Gastroesophageal sphincter (tissue), 3 donors: ENCODE measurements at regions not wholly inside any gene's neighbourhood (a gene's known extent, or its start where the extent isn't known, plus 50 kb on each side); places are given as distances from the start of the nearest gene placed in this dataset.

ENCODE experiments used
- CTCF ChIP-seq, 4 experiments: fragments of 200-600 bp in 2 of 4; fragments of 450-650 bp in 2 of 4; sonication (generic) in 1 of 4; IDR thresholded peaks; one replicate each; pipeline ENCODE4 v1.5.1; 2017 to 2019; ENCODE audit warnings: antibody characterized with exemption in 4 of 4, mild to moderate bottlenecking in 2 of 4, moderate library complexity in 2 of 4
- EP300 ChIP-seq: sonication (generic); formaldehyde crosslinking; IDR thresholded peaks from one replicate; pipeline ENCODE4 v1.6.1; 2017; ENCODE audit warnings: antibody characterized with exemption, mild to moderate bottlenecking
- POLR2A ChIP-seq, 2 donors: fragments of 450-650 bp; IDR thresholded peaks; one replicate each; pipeline ENCODE4 v1.6.1; 2017; ENCODE audit warnings: antibody characterized with exemption in 2 of 2, mild to moderate bottlenecking in 2 of 2, moderate library complexity in 1 of 2
- POLR2AphosphoS5 ChIP-seq: sonication (generic); formaldehyde crosslinking; IDR thresholded peaks from one replicate; pipeline ENCODE4 v1.6.1; 2017; ENCODE audit warnings: antibody characterized with exemption

DNA sequence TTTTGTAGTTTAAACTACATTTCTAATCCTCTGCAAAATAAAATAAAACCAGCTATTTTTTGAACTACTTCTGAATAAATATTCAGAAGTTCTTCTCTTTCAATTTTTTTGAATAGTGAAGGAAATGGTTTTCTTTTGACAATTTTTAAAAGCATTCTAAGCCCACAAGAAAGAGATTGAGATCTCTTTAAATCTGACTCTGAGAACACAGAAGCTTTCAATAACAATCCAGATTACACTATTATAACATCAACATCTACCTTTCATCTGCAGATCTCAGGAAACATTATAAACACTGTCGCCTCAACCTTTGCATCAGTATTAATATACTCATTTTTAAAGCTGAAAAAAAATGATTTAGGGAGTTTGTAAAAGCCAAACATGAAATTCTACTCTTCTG lies 247.5 kb upstream of the PREP start:
- no peak for TF ChIP-seq EP300
- TF ChIP-seq CTCF (IDR thresholded peaks at IDR 0.05), result no peak
- no peak for TF ChIP-seq POLR2A (IDR thresholded peaks at IDR 0.05)
- TF ChIP-seq POLR2AphosphoS5, result no peak
